ENCODE measurements at regions not wholly inside any gene's neighbourhood (a gene's known extent, or its start where the extent isn't known, plus 50 kb on each side); places are given as distances from the start of the nearest gene placed in this dataset.

DNA sequence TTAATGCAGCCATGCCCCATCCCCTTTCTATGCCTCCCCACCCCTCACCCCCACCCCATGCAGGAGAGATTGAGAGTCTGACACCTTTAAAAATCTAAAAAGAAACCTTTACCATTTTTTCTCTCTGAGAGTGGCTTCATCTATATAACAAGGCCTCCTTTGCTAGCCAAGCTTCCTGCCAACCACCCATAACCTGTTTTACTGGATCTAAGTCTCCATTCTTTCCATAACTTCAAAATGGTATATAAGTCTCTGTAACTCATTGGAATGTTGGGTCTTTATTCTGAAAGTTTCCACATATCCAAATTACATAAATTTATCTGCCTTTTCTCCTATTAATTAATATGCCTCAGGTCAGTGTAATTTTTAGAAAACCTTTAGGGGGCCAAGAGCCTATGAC is 1174.0 kb downstream of the MAT2B start:
- DNase-seq = no peak
- Histone ChIP-seq H3K36me3 (no peaks in the 10 kb centered on the region), H3K9me3 (no peaks in the 10 kb centered on the region), H3K27me3 (no peaks in the 10 kb centered on the region), H3K27ac (no peak overlapping the region), H3K4me1 (no peaks in the 10 kb centered on the region), H3K4me3 (no peak overlapping the region)
- TF ChIP-seq, protein P1, sequence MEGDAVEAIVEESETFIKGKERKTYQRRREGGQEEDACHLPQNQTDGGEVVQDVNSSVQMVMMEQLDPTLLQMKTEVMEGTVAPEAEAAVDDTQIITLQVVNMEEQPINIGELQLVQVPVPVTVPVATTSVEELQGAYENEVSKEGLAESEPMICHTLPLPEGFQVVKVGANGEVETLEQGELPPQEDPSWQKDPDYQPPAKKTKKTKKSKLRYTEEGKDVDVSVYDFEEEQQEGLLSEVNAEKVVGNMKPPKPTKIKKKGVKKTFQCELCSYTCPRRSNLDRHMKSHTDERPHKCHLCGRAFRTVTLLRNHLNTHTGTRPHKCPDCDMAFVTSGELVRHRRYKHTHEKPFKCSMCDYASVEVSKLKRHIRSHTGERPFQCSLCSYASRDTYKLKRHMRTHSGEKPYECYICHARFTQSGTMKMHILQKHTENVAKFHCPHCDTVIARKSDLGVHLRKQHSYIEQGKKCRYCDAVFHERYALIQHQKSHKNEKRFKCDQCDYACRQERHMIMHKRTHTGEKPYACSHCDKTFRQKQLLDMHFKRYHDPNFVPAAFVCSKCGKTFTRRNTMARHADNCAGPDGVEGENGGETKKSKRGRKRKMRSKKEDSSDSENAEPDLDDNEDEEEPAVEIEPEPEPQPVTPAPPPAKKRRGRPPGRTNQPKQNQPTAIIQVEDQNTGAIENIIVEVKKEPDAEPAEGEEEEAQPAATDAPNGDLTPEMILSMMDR (IDR thresholded peaks at IDR 0.05) = no peak
- intact Hi-C loops (cut with DNase I; ENCODE audit: low total_unique reads) = no loop called here

- TF ChIP-seq, protein P1 (IDR thresholded peaks at IDR 0.05) = no peak
- no peak overlapping the region for H3K4me3 ChIP-seq
- no peak overlapping the region for H3K27ac ChIP-seq
- intact Hi-C loops (cut with DNase I; ENCODE audit: low total_unique reads) = no loop called here
- H3K36me3 ChIP-seq = no peaks in the 10 kb centered on the region
- no peak for DNase-seq
- H3K27me3 ChIP-seq = no peaks in the 10 kb centered on the region
- no peaks in the 10 kb centered on the region for H3K9me3 ChIP-seq
- H3K4me1 ChIP-seq = no peaks in the 10 kb centered on the region
Measured at GRCh38 chr5:164680216-164680615, 1174.8 kb downstream of the MAT2B start.

DNA sequence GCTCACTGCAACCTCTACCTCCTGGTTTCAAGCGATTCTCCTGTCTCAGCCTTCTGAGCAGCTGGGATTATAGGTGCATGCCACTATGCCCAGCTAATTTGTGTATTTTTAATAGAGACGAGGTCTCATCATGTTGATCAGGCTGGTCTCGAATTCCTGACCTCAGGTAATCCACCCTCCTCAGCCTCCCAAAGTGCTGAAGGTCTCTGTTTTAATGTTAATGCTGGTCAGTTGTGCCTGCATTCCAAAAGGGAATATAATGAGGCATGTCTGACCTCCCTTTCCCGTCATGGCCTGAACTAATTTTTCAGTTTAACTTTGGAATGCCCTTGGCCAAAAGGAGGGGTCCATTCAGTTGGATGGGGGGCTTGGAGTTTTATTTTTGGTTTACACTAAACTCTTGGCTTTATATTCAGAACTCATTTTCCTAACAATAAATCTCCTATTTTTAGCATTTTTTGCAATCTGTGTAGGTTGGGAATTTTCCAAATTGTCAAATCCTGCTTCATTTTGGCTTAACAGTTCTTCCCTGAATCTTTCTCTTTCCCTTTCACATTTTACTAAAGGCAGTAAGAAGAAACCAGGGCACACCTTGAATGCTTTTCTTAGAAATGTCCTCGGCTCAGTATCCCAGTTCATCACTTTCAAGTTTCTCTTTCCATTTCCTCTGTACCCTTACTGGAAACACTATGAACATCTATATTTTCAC is 1175.5 kb downstream of the MAT2B start:
- TF ChIP-seq, protein P1 (IDR thresholded peaks at IDR 0.05) = no peak
- Histone ChIP-seq H3K4me3 (no peak overlapping the region), H3K27me3 (no peaks in the 10 kb centered on the region), H3K36me3 (no peaks in the 10 kb centered on the region), H3K9me3 (no peaks in the 10 kb centered on the region), H3K27ac (no peak overlapping the region), H3K4me1 (no peaks in the 10 kb centered on the region)
- DNase-seq = no peak
- intact Hi-C loops (cut with DNase I; ENCODE audit: low total_unique reads) = no loop called here

DNA sequence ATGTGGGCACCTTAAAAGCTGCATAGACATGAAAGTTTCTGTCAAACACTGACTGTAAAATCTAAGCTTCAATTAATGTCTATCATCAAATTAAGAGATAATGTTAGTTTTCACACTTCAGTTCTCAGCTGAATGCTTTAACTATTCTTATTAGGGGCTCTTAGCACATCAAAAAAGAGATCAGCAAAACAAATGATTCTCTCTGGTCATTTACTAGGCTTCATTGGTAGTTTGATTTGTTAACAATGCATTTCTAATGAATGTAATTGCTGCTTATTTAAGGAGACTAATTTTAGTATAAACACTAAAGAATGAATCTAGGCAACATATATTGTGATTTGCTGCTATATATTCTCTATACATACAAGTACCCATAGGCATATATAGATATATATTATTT is 1182.0 kb downstream of the MAT2B start:
- no peaks in the 10 kb centered on the region for H3K9me3 ChIP-seq
- H3K36me3 ChIP-seq = no peaks in the 10 kb centered on the region
- no peaks in the 10 kb centered on the region for H3K4me1 ChIP-seq
- no peaks in the 10 kb centered on the region for H3K27me3 ChIP-seq
- TF ChIP-seq, protein P1 (IDR thresholded peaks at IDR 0.05) = no peak
- no peak overlapping the region for H3K27ac ChIP-seq
- intact Hi-C loops (cut with DNase I; ENCODE audit: low total_unique reads) = no loop called here
- H3K4me3 ChIP-seq = no peak overlapping the region
- DNase-seq = no peak

GRCh38 chr5:164688437-164688836 is 1183.0 kb downstream of the MAT2B start:
- TF ChIP-seq, protein P1 (IDR thresholded peaks at IDR 0.05) = no peak
- intact Hi-C loops (cut with DNase I; ENCODE audit: low total_unique reads) = no loop called here
- no peaks in the 10 kb centered on the region for H3K27me3 ChIP-seq
- no peak overlapping the region for H3K27ac ChIP-seq
- no peaks in the 10 kb centered on the region for H3K9me3 ChIP-seq
- no peak overlapping the region for H3K4me3 ChIP-seq
- no peaks in the 10 kb centered on the region for H3K36me3 ChIP-seq
- H3K4me1 ChIP-seq = no peaks in the 10 kb centered on the region
- DNase-seq = no peak

GRCh38 chr5:164708831-164709230 is 1203.4 kb downstream of the MAT2B start:
- intact Hi-C loops (cut with DNase I; ENCODE audit: low total_unique reads) = no loop called here
- DNase-seq = no peak
- H3K4me3 ChIP-seq = no peak overlapping the region

More at GRCh38 chr5:164708831-164709230, 1203.4 kb downstream of the MAT2B start:
- H3K9me3 ChIP-seq = no peaks in the 10 kb centered on the region
- H3K4me1 ChIP-seq = no peaks in the 10 kb centered on the region
- no peaks in the 10 kb centered on the region for H3K36me3 ChIP-seq
- TF ChIP-seq, protein P1 (IDR thresholded peaks at IDR 0.05) = no peak
- no peaks in the 10 kb centered on the region for H3K27me3 ChIP-seq
- H3K27ac ChIP-seq = no peak overlapping the region

Data from tibial artery (tissue), 4 donors.